OCI-LY7 (cell line): ENCODE measurements at regions not wholly inside any gene's neighbourhood (a gene's known extent, or its start where the extent isn't known, plus 50 kb on each side); places are given as distances from the start of the nearest gene placed in this dataset.

ENCODE experiments used
- BruUV-seq: library from RNA; stranded (reverse); fragments of 400-500 nt; replicated peaks from 2 replicates; lab custom pipeline; 2021; lab: Mats Ljungman, UMichigan
- CTCF ChIA-PET: fragments of 300-600 bp; sonication (Branson Sonifier 250); formaldehyde crosslinking; loops from one replicate; lab custom pipeline; 2022; ENCODE audit warnings: antibody characterized with exemption; ENCODE audit not compliant: unreplicated experiment; lab: Charles Lee
- POLR2A ChIA-PET: fragments of 300-600 bp; sonication (Branson Sonifier 250); formaldehyde crosslinking; loops from one replicate; lab custom pipeline; 2022; ENCODE audit warnings: antibody characterized with exemption; lab: Charles Lee
- DNase-seq: peaks from one replicate; pipeline ENCODE4 v3.0.0-alpha.2; 2015; ENCODE audit warnings: low spot score
- H2AFZ ChIP-seq: fragments of 200-600 bp; sonication (generic), shearing (Covaris generic); 2 replicates; pipeline ENCODE4 v1.6.1; 2014; ENCODE audit warnings: mild to moderate bottlenecking, antibody characterized with exemption, low read length, moderate library complexity
- H3K27ac ChIP-seq: fragments of 200-600 bp; sonication (generic); 2 replicates; pipeline ENCODE4 v1.5.1; 2014; ENCODE audit warnings: mixed run types, low read depth, mild to moderate bottlenecking, moderate library complexity, low read length, inconsistent platforms; ENCODE audit not compliant: poor library complexity, severe bottlenecking
- H3K36me3 ChIP-seq: fragments of 200-600 bp; sonication (generic); 2 replicates; pipeline ENCODE4 v1.6.1; 2014; ENCODE audit warnings: mild to moderate bottlenecking, antibody characterized with exemption, low read length, moderate library complexity, mixed read lengths; ENCODE audit not compliant: insufficient read depth
- H3K4me1 ChIP-seq: fragments of 200-600 bp; sonication (generic); 2 replicates; pipeline ENCODE4 v1.5.1; 2014; ENCODE audit warnings: mild to moderate bottlenecking, low read length; ENCODE audit not compliant: insufficient read depth, poor library complexity, severe bottlenecking
- H3K4me2 ChIP-seq: fragments of 200-600 bp; sonication (generic); 2 replicates; pipeline ENCODE4 v1.6.1; 2014; ENCODE audit warnings: mild to moderate bottlenecking, low read length
- H3K4me3 ChIP-seq: fragments of 200-600 bp; sonication (generic); 2 replicates; pipeline ENCODE4 v1.5.1; 2014; ENCODE audit warnings: mild to moderate bottlenecking, low read depth, low read length; ENCODE audit not compliant: poor library complexity, severe bottlenecking
- H3K79me2 ChIP-seq: fragments of 200-600 bp; sonication (generic); 2 replicates; pipeline ENCODE4 v1.6.1; 2016; ENCODE audit warnings: low read depth, mild to moderate bottlenecking, low read length, moderate library complexity, mixed read lengths; ENCODE audit not compliant: insufficient read depth
- H3K9me2 ChIP-seq: fragments of 200-600 bp; sonication (generic); 2 replicates; pipeline ENCODE4 v1.6.1; 2016; ENCODE audit warnings: mild to moderate bottlenecking, low read length, mixed read lengths; ENCODE audit not compliant: insufficient read depth
- H3K9me3 ChIP-seq: fragments of 200-600 bp; sonication (generic); 2 replicates; pipeline ENCODE4 v1.6.1; 2014; ENCODE audit warnings: mild to moderate bottlenecking, mixed run types, low read length, mixed read lengths
- H4K20me1 ChIP-seq: fragments of 200-600 bp; sonication (generic); 2 replicates; pipeline ENCODE4 v1.6.1; 2014; ENCODE audit warnings: mild to moderate bottlenecking, antibody characterized with exemption, low read length, moderate library complexity, mixed read lengths; ENCODE audit not compliant: insufficient read depth
- CTCF ChIP-seq: fragments of 200-600 bp; sonication (generic); conservative IDR thresholded peaks from 2 replicates; pipeline ENCODE4 v1.5.1; 2014; ENCODE audit warnings: mild to moderate bottlenecking, antibody characterized with exemption, low read length, moderate library complexity, mixed read lengths
- EZH2phosphoT487 ChIP-seq: fragments of 200-600 bp; sonication (generic); IDR thresholded peaks from 2 replicates; pipeline ENCODE4 v1.6.1; 2018; ENCODE audit warnings: low read depth, borderline replicate concordance, mild to moderate bottlenecking, mixed run types, antibody characterized with exemption, low read length, moderate library complexity, mixed read lengths
- intact Hi-C: fragments of 100-400 bp; cut with micrococcal nuclease; formaldehyde crosslinking; loops from one replicate; pipeline ENCODE4 v1.10.0; 2022; ENCODE audit not compliant: unreplicated experiment

- DNase-seq, result no peak
- no peaks in the 10 kb centered on the region for H3K4me1 ChIP-seq
- H3K9me2 ChIP-seq, result no peaks in the 10 kb centered on the region
- no peak overlapping the region for H3K4me2 ChIP-seq
- TF ChIP-seq EZH2phosphoT487 (no peak), CTCF (no peak)
- H3K9me3 ChIP-seq, result no peaks in the 10 kb centered on the region
- H2AFZ ChIP-seq, result no peak overlapping the region
- ChIA-PET POLR2A (interaction anchor here (0.5 to 1.0 kb wide), 3 partner anchors 9 to 91 kb away, joined by 3 to 6 read pairs (median 3); no protein-coding TSS in a partner anchor), CTCF (no interaction called here)
- no peak overlapping the region for H3K4me3 ChIP-seq
- BruUV-seq, result no TSS peak
- no peak overlapping the region for H3K27ac ChIP-seq
- intact Hi-C loops, result no loop called here
- no peaks in the 10 kb centered on the region for H4K20me1 ChIP-seq
- H3K79me2 ChIP-seq, result no peaks in the 10 kb centered on the region
- H3K36me3 ChIP-seq, result no peaks in the 10 kb centered on the region
Observed at GRCh38 chr7:22604246-22604645, 104.3 kb upstream of the STEAP1B start.

- intact Hi-C loops, result no loop called here
- H3K4me2 ChIP-seq, result no peak overlapping the region
- H3K9me2 ChIP-seq, result no peaks in the 10 kb centered on the region
- H3K79me2 ChIP-seq, result no peaks in the 10 kb centered on the region
- H4K20me1 ChIP-seq, result no peaks in the 10 kb centered on the region
- H3K4me3 ChIP-seq, result no peak overlapping the region
- DNase-seq, result no peak
- BruUV-seq, result no TSS peak
- no peak overlapping the region for H2AFZ ChIP-seq
- no peaks in the 10 kb centered on the region for H3K36me3 ChIP-seq
- no peaks in the 10 kb centered on the region for H3K9me3 ChIP-seq
- TF ChIP-seq EZH2phosphoT487 (no peak), CTCF (no peak)
- ChIA-PET CTCF (no interaction called here), POLR2A (no interaction called here)
- no peak overlapping the region for H3K27ac ChIP-seq
- no peaks in the 10 kb centered on the region for H3K4me1 ChIP-seq
Observed at GRCh38 chr7:22601812-22602565, 102.0 kb upstream of the STEAP1B start.

GRCh38 chr7:22601408-22601807, 101.4 kb upstream of the STEAP1B start:
- CTCF ChIA-PET, result no interaction called here
- H3K36me3 ChIP-seq, result no peaks in the 10 kb centered on the region
- no peak for DNase-seq
- H2AFZ ChIP-seq, result no peak overlapping the region
- BruUV-seq, result no TSS peak
- TF ChIP-seq EZH2phosphoT487 (no peak), CTCF (no peak)
- H4K20me1 ChIP-seq, result no peaks in the 10 kb centered on the region
- H3K27ac ChIP-seq, result no peak overlapping the region
- no peaks in the 10 kb centered on the region for H3K4me1 ChIP-seq
- H3K9me2 ChIP-seq, result no peaks in the 10 kb centered on the region
- no peaks in the 10 kb centered on the region for H3K9me3 ChIP-seq
- intact Hi-C loops, result no loop called here
- H3K4me3 ChIP-seq, result no peak overlapping the region
- POLR2A ChIA-PET, result no interaction called here
- H3K4me2 ChIP-seq, result no peak overlapping the region
- H3K79me2 ChIP-seq, result no peaks in the 10 kb centered on the region
